ENCODE measurements at regions not wholly inside any gene's neighbourhood (a gene's known extent, or its start where the extent isn't known, plus 50 kb on each side); places are given as distances from the start of the nearest gene placed in this dataset.

GRCh38 chr4:100117750-100118149 lies 72.5 kb downstream of the DDIT4L start:
- no peaks in the 10 kb centered on the region for H3K9me3 ChIP-seq (ENCODE audit: control insufficient read depth, insufficient read depth, low read depth, low read length)
- intact Hi-C loops (cut with micrococcal nuclease; ENCODE audit: unreplicated experiment): no loop called here
- POLR2A ChIA-PET: no interaction called here
- H3K4me3 ChIP-seq (ENCODE audit: low read depth in 2 of 2, low read length in 2 of 2): no peak overlapping the region
- CTCF ChIA-PET: interaction anchor here (0.6 kb wide), 1 partner anchor 1072 kb away, joined by 4 read pairs; no protein-coding TSS in a partner anchor
- in situ Hi-C loops (cut with HindIII; ENCODE audit: low pct_unique_long_range_greater_than_20kb, low sequenced_read_pairs): no loop called here
- DNase-seq (ENCODE audit: low read depth, low spot score) (no peak), ATAC-seq (no peak)
- no TSS peak for BruUV-seq (replicated peaks)
- no peaks in the 10 kb centered on the region for H3K27me3 ChIP-seq (ENCODE audit: control insufficient read depth, insufficient read depth, low read length)
- H3K36me3 ChIP-seq (ENCODE audit: control insufficient read depth, insufficient read depth, low read length): no peaks in the 10 kb centered on the region
- TF ChIP-seq CTCF (IDR thresholded peaks at IDR 0.05): peak; percentile 16; the same call in 1 of the 2 replicates
- no peak for TF ChIP-seq POLR2AphosphoS5 (IDR thresholded peaks at IDR 0.05; ENCODE audit: low read depth, low read length)
- TF ChIP-seq TCF7L2 (IDR thresholded peaks at IDR 0.05; ENCODE audit: low read depth, low read length): no peak
- TF ChIP-seq, protein P1, sequence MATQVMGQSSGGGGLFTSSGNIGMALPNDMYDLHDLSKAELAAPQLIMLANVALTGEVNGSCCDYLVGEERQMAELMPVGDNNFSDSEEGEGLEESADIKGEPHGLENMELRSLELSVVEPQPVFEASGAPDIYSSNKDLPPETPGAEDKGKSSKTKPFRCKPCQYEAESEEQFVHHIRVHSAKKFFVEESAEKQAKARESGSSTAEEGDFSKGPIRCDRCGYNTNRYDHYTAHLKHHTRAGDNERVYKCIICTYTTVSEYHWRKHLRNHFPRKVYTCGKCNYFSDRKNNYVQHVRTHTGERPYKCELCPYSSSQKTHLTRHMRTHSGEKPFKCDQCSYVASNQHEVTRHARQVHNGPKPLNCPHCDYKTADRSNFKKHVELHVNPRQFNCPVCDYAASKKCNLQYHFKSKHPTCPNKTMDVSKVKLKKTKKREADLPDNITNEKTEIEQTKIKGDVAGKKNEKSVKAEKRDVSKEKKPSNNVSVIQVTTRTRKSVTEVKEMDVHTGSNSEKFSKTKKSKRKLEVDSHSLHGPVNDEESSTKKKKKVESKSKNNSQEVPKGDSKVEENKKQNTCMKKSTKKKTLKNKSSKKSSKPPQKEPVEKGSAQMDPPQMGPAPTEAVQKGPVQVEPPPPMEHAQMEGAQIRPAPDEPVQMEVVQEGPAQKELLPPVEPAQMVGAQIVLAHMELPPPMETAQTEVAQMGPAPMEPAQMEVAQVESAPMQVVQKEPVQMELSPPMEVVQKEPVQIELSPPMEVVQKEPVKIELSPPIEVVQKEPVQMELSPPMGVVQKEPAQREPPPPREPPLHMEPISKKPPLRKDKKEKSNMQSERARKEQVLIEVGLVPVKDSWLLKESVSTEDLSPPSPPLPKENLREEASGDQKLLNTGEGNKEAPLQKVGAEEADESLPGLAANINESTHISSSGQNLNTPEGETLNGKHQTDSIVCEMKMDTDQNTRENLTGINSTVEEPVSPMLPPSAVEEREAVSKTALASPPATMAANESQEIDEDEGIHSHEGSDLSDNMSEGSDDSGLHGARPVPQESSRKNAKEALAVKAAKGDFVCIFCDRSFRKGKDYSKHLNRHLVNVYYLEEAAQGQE (IDR thresholded peaks at IDR 0.05; ENCODE audit: insufficient read depth in 1 of 2, low read depth in 2 of 2, low read length in 1 of 2): no peak
- TF ChIP-seq SIN3A (IDR thresholded peaks at IDR 0.05; ENCODE audit: borderline replicate concordance, insufficient read depth, low read depth, low read length): no peak
- no peak overlapping the region for H3K27ac ChIP-seq (ENCODE audit: low read length)
- no peaks in the 10 kb centered on the region for H3K4me1 ChIP-seq (ENCODE audit: control insufficient read depth, insufficient read depth, low read length)

DNA sequence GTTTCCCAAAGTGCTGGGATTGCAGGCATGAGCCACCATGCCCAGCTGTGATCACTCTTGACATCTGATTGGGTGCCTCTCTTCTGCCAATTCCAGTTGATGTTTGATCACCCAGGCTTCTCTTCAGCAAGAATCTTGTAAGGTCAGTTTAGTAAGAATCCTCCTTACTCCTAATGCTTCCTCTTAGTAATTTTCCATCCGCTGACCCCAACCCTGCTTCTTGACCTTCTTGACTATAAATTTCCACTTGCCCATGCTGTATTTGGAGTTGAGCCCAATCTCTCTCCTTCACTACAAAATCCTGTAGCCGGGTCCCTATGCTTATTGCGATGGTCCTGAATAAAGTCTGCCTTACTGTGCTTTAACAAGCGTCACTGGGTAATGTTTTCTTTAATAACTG lies 75.4 kb downstream of the DDIT4L start:
- intact Hi-C loops (cut with micrococcal nuclease; ENCODE audit: unreplicated experiment): no loop called here
- POLR2A ChIA-PET: no interaction called here
- Histone ChIP-seq H3K4me1 (ENCODE audit: control insufficient read depth, insufficient read depth, low read length) (no peaks in the 10 kb centered on the region), H3K9me3 (ENCODE audit: control insufficient read depth, insufficient read depth, low read depth, low read length) (no peaks in the 10 kb centered on the region), H3K27me3 (ENCODE audit: control insufficient read depth, insufficient read depth, low read length) (no peaks in the 10 kb centered on the region), H3K36me3 (ENCODE audit: control insufficient read depth, insufficient read depth, low read length) (no peaks in the 10 kb centered on the region), H3K27ac (ENCODE audit: low read length) (no peak overlapping the region), H3K4me3 (ENCODE audit: low read depth in 2 of 2, low read length in 2 of 2) (no peak overlapping the region)
- CTCF ChIA-PET: no interaction called here
- ATAC-seq: no peak
- in situ Hi-C loops (cut with HindIII; ENCODE audit: low pct_unique_long_range_greater_than_20kb, low sequenced_read_pairs): no loop called here
- TF ChIP-seq POLR2AphosphoS5 (IDR thresholded peaks at IDR 0.05; ENCODE audit: low read depth, low read length) (no peak), TCF7L2 (IDR thresholded peaks at IDR 0.05; ENCODE audit: low read depth, low read length) (no peak), CTCF (IDR thresholded peaks at IDR 0.05) (no peak), SIN3A (IDR thresholded peaks at IDR 0.05; ENCODE audit: borderline replicate concordance, insufficient read depth, low read depth, low read length) (no peak)
- TF ChIP-seq, protein P1 (IDR thresholded peaks at IDR 0.05; ENCODE audit: insufficient read depth in 1 of 2, low read depth in 2 of 2, low read length in 1 of 2): no peak
- no peak for DNase-seq (ENCODE audit: low read depth, low spot score)
- BruUV-seq (replicated peaks): no TSS peak
